ENCODE measurements at regions not wholly inside any gene's neighbourhood (a gene's known extent, or its start where the extent isn't known, plus 50 kb on each side); places are given as distances from the start of the nearest gene placed in this dataset.

DNA sequence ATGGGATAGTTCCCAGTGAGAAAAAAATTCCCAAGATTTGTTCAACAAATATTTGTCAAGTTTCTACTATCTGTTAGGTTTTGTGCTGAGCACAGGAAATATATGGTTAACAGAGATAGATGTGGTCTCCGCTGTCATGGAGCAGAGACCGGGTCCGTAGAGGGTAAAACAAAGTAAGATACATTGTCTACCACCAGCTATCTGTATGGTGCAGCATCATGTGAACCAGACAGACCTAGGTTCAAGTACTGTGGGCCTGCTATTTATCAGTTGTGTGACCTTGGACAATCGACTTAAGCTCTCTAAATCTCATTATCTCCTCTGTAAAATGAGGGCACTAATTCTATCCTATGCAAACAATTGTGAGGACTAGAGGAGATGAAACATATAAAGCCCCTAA, 109.8 kb downstream of the DUSP10 start:
- no peak for DNase-seq (ENCODE audit: low read depth)

DNA sequence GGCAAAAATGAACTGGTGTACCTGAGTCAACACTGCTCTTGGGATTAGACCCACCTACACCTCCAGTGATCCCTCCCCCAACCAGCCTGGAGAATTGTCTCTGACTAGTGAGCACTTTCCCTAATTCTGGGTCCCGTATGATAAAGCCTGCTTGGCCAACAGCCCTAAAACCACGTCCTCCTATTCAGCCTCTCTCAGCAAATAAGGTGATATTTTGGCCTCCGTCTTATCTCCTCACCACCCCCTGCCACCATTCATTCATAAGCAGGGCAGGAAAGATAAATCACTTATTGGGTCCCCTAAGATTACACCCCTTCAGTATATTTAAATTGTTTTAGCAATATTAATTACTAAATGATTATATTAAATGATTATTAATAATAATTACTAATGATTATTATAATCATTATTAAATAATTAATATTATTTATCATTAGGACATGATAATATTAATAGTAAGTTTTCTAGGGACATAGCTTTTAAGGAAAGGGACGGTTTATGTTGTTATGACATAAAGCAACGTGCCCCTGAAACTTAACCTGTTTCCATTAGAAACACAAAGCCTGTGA, 108.0 kb downstream of the DUSP10 start:
- DNase-seq (ENCODE audit: low read depth): no peak

DNA sequence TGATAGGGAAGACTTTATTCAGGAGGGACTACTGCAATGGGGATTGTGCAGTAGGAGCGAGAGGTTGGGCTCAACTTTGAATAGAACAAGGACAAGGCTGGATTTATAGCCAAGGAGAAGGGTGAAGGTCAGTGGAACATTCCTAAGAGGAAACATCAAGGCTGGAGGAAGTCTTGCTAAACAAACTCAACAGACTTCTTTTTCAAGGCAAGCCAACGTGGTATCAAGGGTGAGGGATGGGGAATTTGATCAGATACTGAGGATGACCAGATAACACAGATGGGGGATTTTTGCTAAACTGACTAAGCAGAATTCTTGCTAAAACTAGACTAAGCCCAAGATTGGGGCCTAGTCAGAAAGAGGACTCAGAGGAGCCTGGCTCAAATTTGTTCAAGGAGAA, 107.3 kb downstream of the DUSP10 start:
- no peak for DNase-seq (ENCODE audit: low read depth)

GRCh38 chr1:221635305-221635704, 106.6 kb downstream of the DUSP10 start:
- no peak for DNase-seq (ENCODE audit: low read depth)

DNA sequence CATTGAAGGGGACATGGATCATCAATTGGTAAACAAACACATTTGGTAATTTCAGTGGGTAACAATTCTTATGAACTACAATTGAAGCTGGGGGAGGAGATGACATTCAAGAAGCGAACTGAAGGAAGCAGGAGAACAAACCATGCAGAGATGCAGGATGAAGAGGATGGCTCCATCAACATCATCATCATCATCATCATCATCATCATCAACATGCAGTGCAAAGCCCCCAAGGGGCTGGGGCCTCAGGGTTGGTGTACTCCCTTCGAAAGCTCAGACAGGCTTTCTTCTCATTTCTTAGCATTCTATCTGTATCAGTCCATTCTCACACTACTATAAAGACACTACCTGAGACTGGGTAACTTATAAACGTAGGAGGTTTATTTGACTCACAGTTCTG, 105.8 kb downstream of the DUSP10 start:
- no peak for DNase-seq (ENCODE audit: low read depth)

GRCh38 chr1:221636967-221637366, 104.9 kb downstream of the DUSP10 start:
- DNase-seq (ENCODE audit: low read depth): no peak

- peak; percentile 42 for DNase-seq (ENCODE audit: low read depth)
These were observed 104.2 kb downstream of the DUSP10 start for GRCh38 chr1:221637641-221638041.

- DNase-seq (ENCODE audit: low read depth): no peak
These were observed 103.3 kb downstream of the DUSP10 start for GRCh38 chr1:221638595-221638994.

- DNase-seq (ENCODE audit: low read depth): no peak
These were observed 100.1 kb downstream of the DUSP10 start for GRCh38 chr1:221641811-221642210.

DNA sequence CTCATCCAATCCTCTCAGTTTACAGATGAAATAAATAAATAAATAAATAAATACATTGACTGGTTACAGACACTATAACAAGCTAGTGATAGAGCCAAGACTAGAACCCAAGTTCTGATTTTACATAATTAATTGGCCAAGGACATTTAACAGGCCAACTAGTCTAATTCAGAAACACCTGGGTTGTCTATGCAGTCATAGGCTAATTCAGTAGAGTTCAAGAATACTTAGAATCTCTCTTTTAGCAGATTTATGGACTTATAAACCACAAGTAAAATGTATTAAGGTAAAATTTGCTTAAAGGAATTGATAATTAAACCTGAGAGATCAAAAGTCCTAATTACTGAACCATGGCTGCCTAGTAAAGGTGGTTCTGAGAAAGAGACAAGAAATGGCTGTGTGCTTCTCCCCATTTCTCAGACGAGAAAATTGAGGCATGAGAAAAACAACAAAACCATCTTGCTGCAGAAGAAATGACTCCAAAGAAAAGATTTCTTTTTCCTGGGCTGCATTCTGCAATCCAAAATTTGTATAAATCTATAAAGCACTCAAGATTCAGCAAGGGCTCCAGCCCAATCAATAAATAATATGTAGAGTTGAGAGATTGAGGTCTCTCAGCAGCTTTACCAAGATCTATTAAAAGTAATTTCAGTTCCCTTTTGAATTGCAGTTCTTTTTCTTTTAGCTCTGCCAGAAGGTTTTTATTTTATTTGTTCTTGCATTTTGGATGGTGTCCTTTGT, 98.3 kb downstream of the DUSP10 start:
- DNase-seq (ENCODE audit: low read depth): no peak

DNA sequence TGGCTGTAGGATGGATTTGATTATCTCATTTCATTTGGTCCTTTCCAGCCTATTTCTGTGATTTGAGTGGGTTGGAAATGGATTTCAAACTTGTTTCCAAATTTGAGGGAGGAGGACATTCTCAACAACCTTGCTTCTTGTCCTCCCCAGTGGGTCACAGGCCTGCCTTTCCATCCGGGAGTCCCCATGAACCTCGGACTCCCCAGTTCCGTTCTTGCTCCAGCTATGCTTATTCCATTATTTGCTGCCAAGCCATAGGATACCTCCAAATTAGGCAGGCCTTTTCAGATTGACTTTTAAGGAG, 97.8 kb downstream of the DUSP10 start:
- DNase-seq (ENCODE audit: low read depth): no peak

- no peak for DNase-seq (ENCODE audit: low read depth)
These were observed 97.1 kb downstream of the DUSP10 start for GRCh38 chr1:221644663-221645258.

DNA sequence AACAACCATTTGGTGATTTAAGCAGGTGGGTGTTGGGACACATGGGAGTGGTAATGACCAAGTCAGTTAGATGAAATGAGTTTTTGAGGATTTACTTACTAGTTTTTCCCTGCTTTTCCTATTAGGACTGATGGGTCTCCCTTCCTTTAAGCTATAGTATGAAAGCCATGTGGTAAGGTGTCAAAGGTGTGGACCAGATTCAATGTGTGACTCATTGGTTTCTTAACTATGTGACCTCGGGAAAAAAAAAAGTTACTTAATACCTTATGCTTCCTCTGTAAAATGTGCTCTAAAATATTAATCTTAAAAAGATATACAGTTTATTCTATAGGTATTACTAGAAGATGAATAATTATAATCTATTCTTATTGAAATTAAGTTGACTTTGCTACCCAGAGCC, 93.7 kb downstream of the DUSP10 start:
- peak; percentile 27 for DNase-seq (ENCODE audit: low read depth)
